HEK293 (cell line): ENCODE measurements at regions not wholly inside any gene's neighbourhood (a gene's known extent, or its start where the extent isn't known, plus 50 kb on each side); places are given as distances from the start of the nearest gene placed in this dataset.

ENCODE experiments used
- CTCF ChIA-PET: fragments of 350-600 bp; formaldehyde crosslinking; extraction: SDS; loops from one replicate; lab custom pipeline; 2021; ENCODE audit warnings: antibody characterized with exemption; lab: Yijun Ruan, JAX
- POLR2A ChIA-PET: fragments of 300-600 bp; formaldehyde crosslinking; extraction: SDS; loops from one replicate; lab custom pipeline; 2020; ENCODE audit warnings: antibody characterized with exemption, inconsistent platforms; lab: Yijun Ruan, JAX
- H3K27ac ChIP-seq: fragments of 200-500 bp; sonication (Bioruptor generic); 2 replicates; pipeline ENCODE4 v1.5.1; 2014; ENCODE audit warnings: low read depth, low read length, control low read depth, inconsistent platforms; ENCODE audit errors: extremely low read depth
- H3K36me3 ChIP-seq, 2 experiments: fragments of 200-500 bp in 1 of 2; sonication (Bioruptor generic) in 1 of 2; 1 replicate in 1 of 2; 2 replicates in 1 of 2; pipeline ENCODE4 v1.5.1; 2014 to 2017; ENCODE audit warnings: inconsistent platforms in 2 of 2, low read length in 2 of 2; ENCODE audit not compliant: control insufficient read depth in 2 of 2, insufficient read depth in 1 of 2
- H3K4me1 ChIP-seq: fragments of 200-500 bp; sonication (Bioruptor generic); 2 replicates; pipeline ENCODE4 v1.5.1; 2014; ENCODE audit warnings: mild to moderate bottlenecking, low read length, inconsistent platforms; ENCODE audit not compliant: control insufficient read depth, insufficient read depth
- H3K4me3 ChIP-seq: 2 replicates; pipeline ENCODE4 v1.5.1; 2011; ENCODE audit warnings: low read depth, mild to moderate bottlenecking, control low read depth, low read length, moderate library complexity
- H3K9me3 ChIP-seq: fragments of 200-500 bp; sonication (Bioruptor generic); 2 replicates; pipeline ENCODE4 v1.5.1; 2014; ENCODE audit warnings: low read depth, low read length, inconsistent platforms; ENCODE audit not compliant: control insufficient read depth, insufficient read depth
- ELK4 ChIP-seq: IDR thresholded peaks from 2 replicates; pipeline ENCODE4 v1.6.1; 2011; ENCODE audit warnings: mild to moderate bottlenecking, low read depth, low read length, borderline replicate concordance
- GLI4 ChIP-seq: fragments of 450-650 bp; formaldehyde crosslinking; IDR thresholded peaks from 2 replicates; pipeline ENCODE4 v1.5.1; 2016; ENCODE audit warnings: missing biosample characterization, missing genetic modification characterization
- OSR2 ChIP-seq: fragments of 450-650 bp; formaldehyde crosslinking; IDR thresholded peaks from 2 replicates; pipeline ENCODE4 v1.5.1; 2016; ENCODE audit warnings: missing biosample characterization, missing genetic modification characterization
- PRDM4 ChIP-seq: fragments of 450-650 bp; formaldehyde crosslinking; IDR thresholded peaks from 2 replicates; pipeline ENCODE4 v1.5.1; 2017; ENCODE audit warnings: missing biosample characterization, missing genetic modification characterization
- SCRT1 ChIP-seq: fragments of 450-650 bp; formaldehyde crosslinking; IDR thresholded peaks from 2 replicates; pipeline ENCODE4 v1.5.1; 2016; ENCODE audit warnings: missing biosample characterization, missing genetic modification characterization, borderline replicate concordance
- SETDB1 ChIP-seq: IDR thresholded peaks from one replicate; pipeline ENCODE4 v1.6.1; 2017; ENCODE audit warnings: mild to moderate bottlenecking, low read length, moderate library complexity, mixed read lengths; ENCODE audit not compliant: insufficient read length
- TCF7L2 ChIP-seq: IDR thresholded peaks from 2 replicates; pipeline ENCODE4 v1.6.1; 2011; ENCODE audit warnings: low read depth, mild to moderate bottlenecking, inconsistent platforms, low read length, moderate library complexity, borderline replicate concordance
- ZBTB20 ChIP-seq: fragments of 450-650 bp; formaldehyde crosslinking; IDR thresholded peaks from 2 replicates; pipeline ENCODE4 v1.5.1; 2016; ENCODE audit warnings: missing biosample characterization, missing genetic modification characterization
- ZBTB7A ChIP-seq: fragments of 450-650 bp; formaldehyde crosslinking; IDR thresholded peaks from 2 replicates; pipeline ENCODE4 v1.5.1; 2016; ENCODE audit warnings: low read depth, missing biosample characterization, missing genetic modification characterization
- ZNF10 ChIP-seq: fragments of 450-650 bp; formaldehyde crosslinking; IDR thresholded peaks from 2 replicates; pipeline ENCODE4 v1.5.1; 2017; ENCODE audit warnings: missing biosample characterization, missing genetic modification characterization
- ZNF112 ChIP-seq: fragments of 450-650 bp; formaldehyde crosslinking; IDR thresholded peaks from 2 replicates; pipeline ENCODE4 v1.5.0; 2017; ENCODE audit warnings: missing biosample characterization, missing genetic modification characterization
- ZNF148 ChIP-seq: fragments of 450-650 bp; formaldehyde crosslinking; IDR thresholded peaks from 2 replicates; pipeline ENCODE4 v1.5.0; 2017; ENCODE audit warnings: missing biosample characterization, missing genetic modification characterization, borderline replicate concordance
- ZNF175 ChIP-seq: fragments of 450-650 bp; formaldehyde crosslinking; IDR thresholded peaks from 2 replicates; pipeline ENCODE4 v1.5.1; 2016; ENCODE audit warnings: missing biosample characterization, missing genetic modification characterization
- ZNF341 ChIP-seq: fragments of 450-650 bp; formaldehyde crosslinking; IDR thresholded peaks from 2 replicates; pipeline ENCODE4; 2016; ENCODE audit warnings: low read depth, missing biosample characterization, missing genetic modification characterization
- ZNF354C ChIP-seq: fragments of 450-650 bp; formaldehyde crosslinking; IDR thresholded peaks from 2 replicates; pipeline ENCODE4 v1.5.1; 2016; ENCODE audit warnings: missing biosample characterization, missing genetic modification characterization, low read depth, borderline replicate concordance
- ZNF391 ChIP-seq: fragments of 450-650 bp; formaldehyde crosslinking; IDR thresholded peaks from 2 replicates; pipeline ENCODE4 v1.5.1; 2016; ENCODE audit warnings: low read depth, missing biosample characterization, missing genetic modification characterization, borderline replicate concordance
- ZNF449 ChIP-seq: fragments of 450-650 bp; formaldehyde crosslinking; IDR thresholded peaks from 2 replicates; pipeline ENCODE4 v1.5.1; 2017; ENCODE audit warnings: missing biosample characterization, mild to moderate bottlenecking, missing genetic modification characterization, moderate library complexity
- ZNF48 ChIP-seq: fragments of 450-650 bp; formaldehyde crosslinking; IDR thresholded peaks from 2 replicates; pipeline ENCODE4 v1.5.1; 2016; ENCODE audit warnings: missing biosample characterization, missing genetic modification characterization
- ZNF561 ChIP-seq: fragments of 450-650 bp; IDR thresholded peaks from 2 replicates; pipeline ENCODE4 v1.5.1; 2018; ENCODE audit warnings: missing biosample characterization, missing genetic modification characterization, borderline replicate concordance
- ZNF580 ChIP-seq: fragments of 450-650 bp; formaldehyde crosslinking; IDR thresholded peaks from 2 replicates; pipeline ENCODE4 v1.5.1; 2016; ENCODE audit warnings: missing biosample characterization, missing genetic modification characterization
- ZNF629 ChIP-seq: fragments of 450-650 bp; formaldehyde crosslinking; IDR thresholded peaks from 2 replicates; pipeline ENCODE4 v1.5.1; 2017; ENCODE audit warnings: missing biosample characterization, missing genetic modification characterization
- ZNF692 ChIP-seq: fragments of 450-650 bp; formaldehyde crosslinking; IDR thresholded peaks from 2 replicates; pipeline ENCODE4 v1.5.1; 2016; ENCODE audit warnings: missing biosample characterization, missing genetic modification characterization
- ZNF76 ChIP-seq: fragments of 450-650 bp; formaldehyde crosslinking; IDR thresholded peaks from 2 replicates; pipeline ENCODE4; 2016; ENCODE audit warnings: low read depth, missing biosample characterization, missing genetic modification characterization, borderline replicate concordance
- ZSCAN16 ChIP-seq: fragments of 450-650 bp; formaldehyde crosslinking; IDR thresholded peaks from 2 replicates; pipeline ENCODE4 v1.5.1; 2016; ENCODE audit warnings: missing biosample characterization, missing genetic modification characterization

GRCh38 chr6:53446151-53446550 is 97.4 kb upstream of the ELOVL5 start:
- H3K4me3 ChIP-seq: no peak overlapping the region
- no peak overlapping the region for H3K27ac ChIP-seq
- no peaks in the 10 kb centered on the region for H3K4me1 ChIP-seq
- no peaks in the 10 kb centered on the region for H3K36me3 ChIP-seq
- ChIA-PET POLR2A (no interaction called here), CTCF (interaction anchor here (1.2 to 2.0 kb wide), 4 partner anchors 35 to 275 kb away, joined by 3 to 6 read pairs (median 4); no protein-coding TSS in a partner anchor)
- TF ChIP-seq ZNF148: no peak
- H3K9me3 ChIP-seq: no peaks in the 10 kb centered on the region

GRCh38 chr6:53441761-53442160 is 93.0 kb upstream of the ELOVL5 start:
- no peak overlapping the region for H3K27ac ChIP-seq
- CTCF ChIA-PET: interaction anchor here (0.6 to 6.5 kb wide), 6 partner anchors 44 to 271 kb away, joined by 3 to 104 read pairs (median 4); no protein-coding TSS in a partner anchor

GRCh38 chr6:53441035-53441493 is 92.3 kb upstream of the ELOVL5 start:
- no peaks in the 10 kb centered on the region for H3K9me3 ChIP-seq
- no peaks in the 10 kb centered on the region for H3K4me1 ChIP-seq
- ChIA-PET POLR2A (no interaction called here), CTCF (interaction anchor here (0.6 to 6.5 kb wide), 4 partner anchors 44 to 1201 kb away, joined by 3 to 104 read pairs (median 3); no protein-coding TSS in a partner anchor)
- no peak overlapping the region for H3K4me3 ChIP-seq
- no peaks in the 10 kb centered on the region for H3K36me3 ChIP-seq
- H3K27ac ChIP-seq: no peak overlapping the region
- TF ChIP-seq SCRT1 (tag by site-specific recombination) (no peak), ELK4 (no peak), ZNF629 (tag by site-specific recombination) (no peak), ZSCAN16 (tag by site-specific recombination) (no peak), ZNF48 (tag by site-specific recombination) (no peak), ZNF449 (no peak)

More at GRCh38 chr6:53441761-53442160, 93.0 kb upstream of the ELOVL5 start:
- Histone ChIP-seq H3K36me3 (no peaks in the 10 kb centered on the region), H3K4me3 (no peak overlapping the region), H3K4me1 (no peaks in the 10 kb centered on the region), H3K9me3 (no peaks in the 10 kb centered on the region)
- TF ChIP-seq GLI4 (tag by site-specific recombination): no peak
- TF ChIP-seq ZNF341: no peak
- no peak for TF ChIP-seq ZNF112
- TF ChIP-seq ZBTB7A (tag by site-specific recombination): no peak
- no peak for TF ChIP-seq ZNF354C
- TF ChIP-seq ZNF391 (tag by site-specific recombination): no peak
- TF ChIP-seq ZNF692 (tag by site-specific recombination): no peak
- TF ChIP-seq PRDM4 (tag by site-specific recombination): no peak
- TF ChIP-seq TCF7L2: no peak
- TF ChIP-seq ZBTB20: no peak
- no peak for TF ChIP-seq ZNF10 (tag by site-specific recombination)
- no peak for TF ChIP-seq OSR2
- TF ChIP-seq ZNF561 (tag by site-specific recombination): no peak
- no peak for TF ChIP-seq SETDB1
- TF ChIP-seq ZNF76 (tag by site-specific recombination): no peak
- no peak for TF ChIP-seq ZNF175
- no peak for TF ChIP-seq ZNF580 (tag by site-specific recombination)
- POLR2A ChIA-PET: no interaction called here
